K562 (cell line): ENCODE measurements at regions not wholly inside any gene's neighbourhood (a gene's known extent, or its start where the extent isn't known, plus 50 kb on each side); places are given as distances from the start of the nearest gene placed in this dataset.

ENCODE experiments used
- ATAC-seq: fragments of 200-7000 bp; cut with Tn5 transposase; 3 replicates; pipeline ENCODE4 v1.9.1; 2020; ENCODE audit warnings: moderate library complexity
- BruUV-seq: library from RNA; stranded (reverse); fragments of 400-500 nt; replicated peaks from 2 replicates; lab custom pipeline; 2021; lab: Mats Ljungman, UMichigan
- CTCF ChIA-PET: fragments of 300-600 bp; formaldehyde crosslinking; extraction: SDS; loops from one replicate; lab custom pipeline; 2021; ENCODE audit warnings: low intra/inter-chr PET ratio; lab: Yijun Ruan, JAX
- POLR2A ChIA-PET: fragments of 300-600, 350-650 bp; sonication (Branson Sonifier 250); formaldehyde crosslinking; extraction: SDS; loops from one replicate; lab custom pipeline; 2021; ENCODE audit warnings: antibody characterized with exemption, inconsistent platforms; lab: Yijun Ruan, JAX
- DNase-seq, 4 experiments: peaks; one replicate each; pipeline versions ENCODE4 v3.0.0 to v3.0.0-alpha.2; 2011 to 2018; ENCODE audit warnings: low spot score in 3 of 4, mixed read lengths in 3 of 4; ENCODE audit errors: extremely low read depth in 1 of 4
- FAIRE-seq: peaks from 2 replicates; lab custom pipeline; 2011; peaks lifted over from hg19 to GRCh38; lab: Jason Lieb, UNC
- H2AFZ ChIP-seq: 2 replicates; pipeline ENCODE4 v1.6.0; 2011; ENCODE audit warnings: low read depth, low read length, control low read depth, inconsistent platforms
- H3K27ac ChIP-seq: fragments of 200-600 bp; 3 replicates; pipeline ENCODE4 v1.8.0; 2011; ENCODE audit warnings: low read depth, mild to moderate bottlenecking, control low read depth, inconsistent platforms, low read length, moderate library complexity, mixed read lengths; ENCODE audit errors: extremely low read depth
- H3K27me3 ChIP-seq, 2 experiments: fragments of 300-600 bp in 1 of 2; 2 replicates in 1 of 2; 3 replicates in 1 of 2; pipeline versions ENCODE4 v1.6.0 to v1.8.0; 2011; ENCODE audit warnings: inconsistent platforms in 2 of 2, low read length in 2 of 2, mild to moderate bottlenecking in 1 of 2, mixed read lengths in 1 of 2, moderate library complexity in 1 of 2; ENCODE audit not compliant: control insufficient read depth in 2 of 2, insufficient read depth in 2 of 2
- H3K36me3 ChIP-seq: fragments of 300-600 bp; 3 replicates; pipeline ENCODE4 v1.8.0; 2011; ENCODE audit warnings: mild to moderate bottlenecking, low read length, inconsistent platforms; ENCODE audit not compliant: control insufficient read depth, insufficient read depth
- H3K4me1 ChIP-seq, 2 experiments: fragments of 200-600 bp in 1 of 2; replicated peaks in 1 of 2; 2 replicates in 1 of 2; 3 replicates in 1 of 2; pipeline versions ENCODE4 v1.5.1 to v1.8.0; 2011; ENCODE audit warnings: inconsistent platforms in 2 of 2, low read length in 2 of 2, mild to moderate bottlenecking in 1 of 2, mixed read lengths in 1 of 2, moderate library complexity in 1 of 2; ENCODE audit not compliant: control insufficient read depth in 2 of 2, insufficient read depth in 2 of 2
- H3K4me2 ChIP-seq: 2 replicates; pipeline ENCODE4 v1.6.1; 2011; ENCODE audit warnings: low read length, control low read depth, inconsistent platforms, mixed read lengths; ENCODE audit not compliant: insufficient read depth
- H3K4me3 ChIP-seq: fragments of 200-600 bp; sonication (generic), shearing (Covaris generic); 2 replicates; pipeline ENCODE4 v1.5.1; 2016; ENCODE audit warnings: control low read depth, inconsistent platforms
- H3K79me2 ChIP-seq: fragments of 200-600 bp; 3 replicates; pipeline ENCODE4 v1.8.0; 2011; ENCODE audit warnings: low read length, inconsistent platforms; ENCODE audit not compliant: control insufficient read depth, insufficient read depth
- H3K9ac ChIP-seq, 2 experiments: 2 replicates each; pipeline versions ENCODE4 v1.6.0 to v1.6.1; 2011; ENCODE audit warnings: low read depth in 2 of 2, low read length in 2 of 2, control low read depth in 1 of 2, inconsistent platforms in 1 of 2, mild to moderate bottlenecking in 1 of 2, mixed read lengths in 1 of 2; ENCODE audit not compliant: insufficient read depth in 1 of 2
- H3K9me1 ChIP-seq: one replicate; pipeline ENCODE4 v1.6.0; 2011; ENCODE audit warnings: inconsistent platforms, mild to moderate bottlenecking, low read length, moderate library complexity; ENCODE audit not compliant: control insufficient read depth, insufficient read depth
- H3K9me3 ChIP-seq: replicated peaks from 2 replicates; pipeline ENCODE4 v1.5.1; 2011; ENCODE audit warnings: low read depth, low read length, inconsistent platforms; ENCODE audit not compliant: control insufficient read depth, insufficient read depth
- H4K20me1 ChIP-seq: replicated peaks from 2 replicates; pipeline ENCODE4 v1.6.1; 2011; ENCODE audit warnings: low read length, inconsistent platforms, mixed read lengths; ENCODE audit not compliant: control insufficient read depth, insufficient read depth
- CBX5 ChIP-seq: IDR thresholded peaks from 2 replicates; pipeline ENCODE4 v1.6.1; 2014; ENCODE audit warnings: low read depth, borderline replicate concordance
- MEIS2 ChIP-seq: fragments of 450-650 bp; IDR thresholded peaks from 2 replicates; pipeline ENCODE4 v1.6.1; 2014; ENCODE audit warnings: mild to moderate bottlenecking; ENCODE audit not compliant: partially characterized antibody
- NFYB ChIP-seq: IDR thresholded peaks from 2 replicates; pipeline ENCODE4 v1.6.1; 2011; ENCODE audit warnings: mild to moderate bottlenecking, moderate library complexity; ENCODE audit not compliant: insufficient read length; ENCODE audit errors: extremely low read depth
- SAP30 ChIP-seq: fragments of 200-600 bp; sonication (generic); IDR thresholded peaks from 2 replicates; pipeline ENCODE4 v1.6.1; 2012; ENCODE audit warnings: borderline replicate concordance, low read depth, mild to moderate bottlenecking, moderate library complexity, low read length, control low read depth, inconsistent platforms; ENCODE audit not compliant: insufficient read depth, poor library complexity, severe bottlenecking
- ZNF197 ChIP-seq: fragments of 200-800 bp; sonication (Bioruptor generic); IDR thresholded peaks from 2 replicates; pipeline ENCODE4 v1.6.1; 2016; ENCODE audit warnings: low read depth, missing genetic modification characterization, missing compliant biosample characterization
- ZNF551 ChIP-seq: fragments of 250-450 bp; sonication (Bioruptor Pico); IDR thresholded peaks from 2 replicates; pipeline ENCODE4 v1.5.0; 2021; ENCODE audit warnings: mild to moderate bottlenecking, moderate library complexity
- WGBS: fragments of 100-300 bp; shearing (Covaris generic); methylation state at CpG from one replicate; pipeline ENCODE4 v1.1.6; 2016; ENCODE audit warnings: low coverage, mixed read lengths; ENCODE audit not compliant: insufficient coverage; ENCODE audit errors: missing lambda C conversion rate; 5-methylcytosine and 5-hydroxymethylcytosine counted together
- in situ Hi-C: fragments of 300-500 bp; cut with MboI; formaldehyde crosslinking; loops from 4 replicates; pipeline ENCODE4 v1.15.0; 2018; ENCODE audit warnings: inconsistent platforms, mixed read lengths
- intact Hi-C: fragments of 100-400 bp; cut with micrococcal nuclease; formaldehyde crosslinking; loops from 2 replicates; pipeline ENCODE4 v1.14.2; 2022
- TF ChIP-seq, protein P1 (sequence below), 2 experiments: fragments of 450-650 bp; conservative IDR thresholded peaks; 2 replicates each; pipeline ENCODE4 v1.6.1; 2017; ENCODE audit warnings: mild to moderate bottlenecking in 2 of 2, moderate library complexity in 2 of 2
- TF ChIP-seq, protein P2 (sequence below): fragments of 450-650 bp; IDR thresholded peaks from 2 replicates; pipeline ENCODE4 v1.6.1; 2016; ENCODE audit warnings: mild to moderate bottlenecking
- TF ChIP-seq, protein P3 (sequence below): sonication (generic); formaldehyde crosslinking; IDR thresholded peaks from 2 replicates; pipeline ENCODE4 v1.4.0; 2020; ENCODE audit warnings: mild to moderate bottlenecking, missing genetic modification reagents
- TF ChIP-seq, protein P4 (sequence below): sonication (generic); formaldehyde crosslinking; IDR thresholded peaks from 2 replicates; pipeline ENCODE4 v1.8.1; 2022; ENCODE audit warnings: missing genetic modification reagents
- TF ChIP-seq, protein P5 (sequence below): sonication (generic); formaldehyde crosslinking; IDR thresholded peaks from 2 replicates; pipeline ENCODE4 v1.8.1; 2023; ENCODE audit warnings: mild to moderate bottlenecking, missing genetic modification reagents
- TF ChIP-seq, protein P6 (sequence below): conservative IDR thresholded peaks from 2 replicates; pipeline ENCODE4 v1.6.1; 2011; ENCODE audit warnings: low read depth, mild to moderate bottlenecking, low read length; ENCODE audit not compliant: control insufficient read depth

DNA sequence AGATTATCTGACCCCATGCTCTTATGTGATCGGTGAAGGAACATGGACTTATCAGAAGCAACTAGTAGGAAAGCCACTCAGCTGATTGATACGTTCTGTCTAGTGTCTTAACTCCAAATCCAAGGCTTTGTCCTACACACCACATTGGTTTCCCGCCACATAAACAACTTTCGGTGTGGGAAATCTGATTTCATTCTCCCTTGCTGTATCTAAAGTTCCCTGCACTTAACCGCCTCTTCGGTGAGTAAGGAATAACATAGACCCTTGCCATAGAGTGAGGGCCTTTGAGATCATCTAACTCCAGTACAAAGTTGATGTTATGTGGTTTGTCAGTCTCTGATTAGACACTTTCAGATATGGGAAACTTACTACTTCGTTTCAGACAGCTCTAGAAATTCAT, 538.2 kb upstream of the TNP1 start:
- no peak overlapping the region for H2AFZ ChIP-seq
- DNase-seq = no peak
- no peaks in the 10 kb centered on the region for H3K27me3 ChIP-seq
- WGBS = 9% methylated on average over 7 of the region's 7 CpGs
- no peak overlapping the region for H3K27ac ChIP-seq
- no peak overlapping the region for H3K4me2 ChIP-seq
- H3K9me3 ChIP-seq = no peaks in the 10 kb centered on the region
- intact Hi-C loops = no loop called here
- H3K9ac ChIP-seq = no peak overlapping the region
- H3K4me1 ChIP-seq = no peaks in the 10 kb centered on the region
- no peak for ATAC-seq
- H3K79me2 ChIP-seq = no peaks in the 10 kb centered on the region
- no peak for FAIRE-seq
- no peaks in the 10 kb centered on the region for H3K9me1 ChIP-seq
- no peaks in the 10 kb centered on the region for H3K36me3 ChIP-seq
- no TSS peak for BruUV-seq
- no peak overlapping the region for H3K4me3 ChIP-seq
- CTCF ChIA-PET = no interaction called here
- H4K20me1 ChIP-seq = no peaks in the 10 kb centered on the region
- POLR2A ChIA-PET = interaction anchor here (0.6 kb wide), 1 partner anchor 35 kb away, joined by 3 read pairs; no protein-coding TSS in a partner anchor
- in situ Hi-C loops = no loop called here
- TF ChIP-seq CBX5 (no peak), NFYB (no peak), ZNF551 (CRISPR knock-in tag) (no peak), SAP30 (no peak), MEIS2 (no peak), ZNF197 (CRISPR knock-in tag) (no peak)
- TF ChIP-seq, protein P1, sequence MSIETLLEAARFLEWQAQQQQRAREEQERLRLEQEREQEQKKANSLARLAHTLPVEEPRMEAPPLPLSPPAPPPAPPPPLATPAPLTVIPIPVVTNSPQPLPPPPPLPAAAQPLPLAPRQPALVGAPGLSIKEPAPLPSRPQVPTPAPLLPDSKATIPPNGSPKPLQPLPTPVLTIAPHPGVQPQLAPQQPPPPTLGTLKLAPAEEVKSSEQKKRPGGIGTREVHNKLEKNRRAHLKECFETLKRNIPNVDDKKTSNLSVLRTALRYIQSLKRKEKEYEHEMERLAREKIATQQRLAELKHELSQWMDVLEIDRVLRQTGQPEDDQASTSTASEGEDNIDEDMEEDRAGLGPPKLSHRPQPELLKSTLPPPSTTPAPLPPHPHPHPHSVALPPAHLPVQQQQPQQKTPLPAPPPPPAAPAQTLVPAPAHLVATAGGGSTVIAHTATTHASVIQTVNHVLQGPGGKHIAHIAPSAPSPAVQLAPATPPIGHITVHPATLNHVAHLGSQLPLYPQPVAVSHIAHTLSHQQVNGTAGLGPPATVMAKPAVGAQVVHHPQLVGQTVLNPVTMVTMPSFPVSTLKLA (conservative IDR thresholded peaks at IDR 0.05) = no peak
- TF ChIP-seq, protein P2, sequence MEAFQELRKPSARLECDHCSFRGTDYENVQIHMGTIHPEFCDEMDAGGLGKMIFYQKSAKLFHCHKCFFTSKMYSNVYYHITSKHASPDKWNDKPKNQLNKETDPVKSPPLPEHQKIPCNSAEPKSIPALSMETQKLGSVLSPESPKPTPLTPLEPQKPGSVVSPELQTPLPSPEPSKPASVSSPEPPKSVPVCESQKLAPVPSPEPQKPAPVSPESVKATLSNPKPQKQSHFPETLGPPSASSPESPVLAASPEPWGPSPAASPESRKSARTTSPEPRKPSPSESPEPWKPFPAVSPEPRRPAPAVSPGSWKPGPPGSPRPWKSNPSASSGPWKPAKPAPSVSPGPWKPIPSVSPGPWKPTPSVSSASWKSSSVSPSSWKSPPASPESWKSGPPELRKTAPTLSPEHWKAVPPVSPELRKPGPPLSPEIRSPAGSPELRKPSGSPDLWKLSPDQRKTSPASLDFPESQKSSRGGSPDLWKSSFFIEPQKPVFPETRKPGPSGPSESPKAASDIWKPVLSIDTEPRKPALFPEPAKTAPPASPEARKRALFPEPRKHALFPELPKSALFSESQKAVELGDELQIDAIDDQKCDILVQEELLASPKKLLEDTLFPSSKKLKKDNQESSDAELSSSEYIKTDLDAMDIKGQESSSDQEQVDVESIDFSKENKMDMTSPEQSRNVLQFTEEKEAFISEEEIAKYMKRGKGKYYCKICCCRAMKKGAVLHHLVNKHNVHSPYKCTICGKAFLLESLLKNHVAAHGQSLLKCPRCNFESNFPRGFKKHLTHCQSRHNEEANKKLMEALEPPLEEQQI = no peak
- TF ChIP-seq, protein P3, sequence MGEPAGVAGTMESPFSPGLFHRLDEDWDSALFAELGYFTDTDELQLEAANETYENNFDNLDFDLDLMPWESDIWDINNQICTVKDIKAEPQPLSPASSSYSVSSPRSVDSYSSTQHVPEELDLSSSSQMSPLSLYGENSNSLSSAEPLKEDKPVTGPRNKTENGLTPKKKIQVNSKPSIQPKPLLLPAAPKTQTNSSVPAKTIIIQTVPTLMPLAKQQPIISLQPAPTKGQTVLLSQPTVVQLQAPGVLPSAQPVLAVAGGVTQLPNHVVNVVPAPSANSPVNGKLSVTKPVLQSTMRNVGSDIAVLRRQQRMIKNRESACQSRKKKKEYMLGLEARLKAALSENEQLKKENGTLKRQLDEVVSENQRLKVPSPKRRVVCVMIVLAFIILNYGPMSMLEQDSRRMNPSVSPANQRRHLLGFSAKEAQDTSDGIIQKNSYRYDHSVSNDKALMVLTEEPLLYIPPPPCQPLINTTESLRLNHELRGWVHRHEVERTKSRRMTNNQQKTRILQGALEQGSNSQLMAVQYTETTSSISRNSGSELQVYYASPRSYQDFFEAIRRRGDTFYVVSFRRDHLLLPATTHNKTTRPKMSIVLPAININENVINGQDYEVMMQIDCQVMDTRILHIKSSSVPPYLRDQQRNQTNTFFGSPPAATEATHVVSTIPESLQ (CRISPR knock-in tag) = no peak
- TF ChIP-seq, protein P4, sequence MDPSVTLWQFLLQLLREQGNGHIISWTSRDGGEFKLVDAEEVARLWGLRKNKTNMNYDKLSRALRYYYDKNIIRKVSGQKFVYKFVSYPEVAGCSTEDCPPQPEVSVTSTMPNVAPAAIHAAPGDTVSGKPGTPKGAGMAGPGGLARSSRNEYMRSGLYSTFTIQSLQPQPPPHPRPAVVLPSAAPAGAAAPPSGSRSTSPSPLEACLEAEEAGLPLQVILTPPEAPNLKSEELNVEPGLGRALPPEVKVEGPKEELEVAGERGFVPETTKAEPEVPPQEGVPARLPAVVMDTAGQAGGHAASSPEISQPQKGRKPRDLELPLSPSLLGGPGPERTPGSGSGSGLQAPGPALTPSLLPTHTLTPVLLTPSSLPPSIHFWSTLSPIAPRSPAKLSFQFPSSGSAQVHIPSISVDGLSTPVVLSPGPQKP (CRISPR knock-in tag) = no peak
- TF ChIP-seq, protein P5, sequence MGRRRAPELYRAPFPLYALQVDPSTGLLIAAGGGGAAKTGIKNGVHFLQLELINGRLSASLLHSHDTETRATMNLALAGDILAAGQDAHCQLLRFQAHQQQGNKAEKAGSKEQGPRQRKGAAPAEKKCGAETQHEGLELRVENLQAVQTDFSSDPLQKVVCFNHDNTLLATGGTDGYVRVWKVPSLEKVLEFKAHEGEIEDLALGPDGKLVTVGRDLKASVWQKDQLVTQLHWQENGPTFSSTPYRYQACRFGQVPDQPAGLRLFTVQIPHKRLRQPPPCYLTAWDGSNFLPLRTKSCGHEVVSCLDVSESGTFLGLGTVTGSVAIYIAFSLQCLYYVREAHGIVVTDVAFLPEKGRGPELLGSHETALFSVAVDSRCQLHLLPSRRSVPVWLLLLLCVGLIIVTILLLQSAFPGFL = no peak
- TF ChIP-seq, protein P6, sequence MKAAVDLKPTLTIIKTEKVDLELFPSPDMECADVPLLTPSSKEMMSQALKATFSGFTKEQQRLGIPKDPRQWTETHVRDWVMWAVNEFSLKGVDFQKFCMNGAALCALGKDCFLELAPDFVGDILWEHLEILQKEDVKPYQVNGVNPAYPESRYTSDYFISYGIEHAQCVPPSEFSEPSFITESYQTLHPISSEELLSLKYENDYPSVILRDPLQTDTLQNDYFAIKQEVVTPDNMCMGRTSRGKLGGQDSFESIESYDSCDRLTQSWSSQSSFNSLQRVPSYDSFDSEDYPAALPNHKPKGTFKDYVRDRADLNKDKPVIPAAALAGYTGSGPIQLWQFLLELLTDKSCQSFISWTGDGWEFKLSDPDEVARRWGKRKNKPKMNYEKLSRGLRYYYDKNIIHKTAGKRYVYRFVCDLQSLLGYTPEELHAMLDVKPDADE = no peak
